ENCODE measurements at regions not wholly inside any gene's neighbourhood (a gene's known extent, or its start where the extent isn't known, plus 50 kb on each side); places are given as distances from the start of the nearest gene placed in this dataset.

GRCh38 chr12:131615326-131616042, 95.4 kb upstream of the SFSWAP start:
- Histone ChIP-seq H3K36me3 (no peaks in the 10 kb centered on the region), H3K9me3 (no peaks in the 10 kb centered on the region), H3K27me3 (peaks cover 0 to 75% (median 0%) of the 10 kb centered on the region in 4 donors), H3K27ac (no peak overlapping the region), H3K4me1 (no peaks in the 10 kb centered on the region), H3K4me3 (no peak overlapping the region)
- no peak for TF ChIP-seq CTCF (IDR thresholded peaks at IDR 0.05)
- TF ChIP-seq POLR2A (IDR thresholded peaks at IDR 0.05), result no peak
- intact Hi-C loops (cut with DNase I), result loop anchor here (10.0 kb wide), 1 partner anchor 209 kb away; the partner anchor contains the start of gene MMP17
- WGBS, 2 donors, result 46 to 53% methylated on average over 6 of the region's 6 CpGs
- DNase-seq, result no peak

- DNase-seq, result no peak
- WGBS, 2 donors, result 47 to 69% methylated on average over 16 to 18 of the region's 19 CpGs
- Histone ChIP-seq H3K36me3 (no peaks in the 10 kb centered on the region), H3K9me3 (no peaks in the 10 kb centered on the region), H3K27me3 (peaks cover 0 to 75% (median 0%) of the 10 kb centered on the region in 4 donors), H3K4me1 (no peaks in the 10 kb centered on the region), H3K4me3 (no peak overlapping the region), H3K27ac (no peak overlapping the region)
- intact Hi-C loops (cut with DNase I), result loop anchor here (10.0 kb wide), 1 partner anchor 209 kb away; the partner anchor contains the start of gene MMP17
- TF ChIP-seq CTCF (IDR thresholded peaks at IDR 0.05) (no peak), POLR2A (IDR thresholded peaks at IDR 0.05) (no peak)
Observed at GRCh38 chr12:131616043-131616700, 94.7 kb upstream of the SFSWAP start.

GRCh38 chr12:131616738-131617137, 94.2 kb upstream of the SFSWAP start:
- DNase-seq, result no peak
- Histone ChIP-seq H3K4me3 (no peak overlapping the region), H3K27me3 (peaks cover 0 to 75% (median 0%) of the 10 kb centered on the region in 4 donors), H3K9me3 (no peaks in the 10 kb centered on the region), H3K36me3 (no peaks in the 10 kb centered on the region), H3K27ac (no peak overlapping the region), H3K4me1 (no peaks in the 10 kb centered on the region)
- intact Hi-C loops (cut with DNase I), result loop anchor here (10.0 kb wide), 1 partner anchor 208 kb away; the partner anchor contains the start of gene MMP17
- TF ChIP-seq POLR2A (IDR thresholded peaks at IDR 0.05) (no peak), CTCF (IDR thresholded peaks at IDR 0.05) (no peak)
- WGBS, 2 donors, result 64 to 72% methylated on average over 4 to 10 of the region's 11 CpGs

GRCh38 chr12:131617179-131617578, 93.7 kb upstream of the SFSWAP start:
- Histone ChIP-seq H3K4me3 (no peak overlapping the region), H3K27ac (no peak overlapping the region), H3K27me3 (peaks cover 0 to 75% (median 0%) of the 10 kb centered on the region in 4 donors), H3K9me3 (no peaks in the 10 kb centered on the region), H3K4me1 (no peaks in the 10 kb centered on the region), H3K36me3 (no peaks in the 10 kb centered on the region)
- intact Hi-C loops (cut with DNase I), result loop anchor here (10.0 kb wide), 1 partner anchor 208 kb away; the partner anchor contains the start of gene MMP17
- WGBS, 2 donors, result 90% methylated on average over 6 of the region's 15 CpGs; no CpG with 5 or more reads in 1 of the 2 donors
- TF ChIP-seq POLR2A (IDR thresholded peaks at IDR 0.05), result no peak
- no peak for TF ChIP-seq CTCF (IDR thresholded peaks at IDR 0.05)
- DNase-seq, result no peak

All from esophagus squamous epithelium (tissue), 5 donors.